LHCN-M2 (cell line): ENCODE measurements at regions not wholly inside any gene's neighbourhood (a gene's known extent, or its start where the extent isn't known, plus 50 kb on each side); places are given as distances from the start of the nearest gene placed in this dataset.
"Not testable (repeated sequence)": the region's sequence is repeated elsewhere in the genome, so short reads cannot be mapped to it uniquely, and the experiment has no call there.

Experiments used
- DNase-seq: peaks from one replicate; pipeline ENCODE4 v3.0.0-alpha.2; 2012; ENCODE audit warnings: low read depth

- DNase-seq, result no peak
Measured at GRCh38 chr5:174624733-174625522, 99.5 kb upstream of the MSX2 start.

GRCh38 chr5:174625591-174626350 is 98.6 kb upstream of the MSX2 start:
- no peak for DNase-seq

- DNase-seq, result no peak
Measured at GRCh38 chr5:174626369-174626920, 97.9 kb upstream of the MSX2 start.

GRCh38 chr5:174636094-174636493 is 88.3 kb upstream of the MSX2 start:
- no peak for DNase-seq

- no peak for DNase-seq
Measured at GRCh38 chr5:174642816-174643405, 81.5 kb upstream of the MSX2 start.

- DNase-seq, result no peak
Measured at GRCh38 chr5:174644436-174644835, 79.9 kb upstream of the MSX2 start.

GRCh38 chr5:174644923-174645322 is 79.5 kb upstream of the MSX2 start:
- no peak for DNase-seq

GRCh38 chr5:174645677-174646076 is 78.7 kb upstream of the MSX2 start:
- DNase-seq, result no peak

GRCh38 chr5:174648618-174649017 is 75.8 kb upstream of the MSX2 start:
- DNase-seq, result not testable (repeated sequence)

- no peak for DNase-seq
Measured at GRCh38 chr5:174649391-174649790, 75.0 kb upstream of the MSX2 start.

- no peak for DNase-seq
Measured at GRCh38 chr5:174654442-174654841, 69.9 kb upstream of the MSX2 start.

- no peak for DNase-seq
Measured at GRCh38 chr5:174655351-174655750, 69.0 kb upstream of the MSX2 start.

GRCh38 chr5:174664180-174664850 is 60.1 kb upstream of the MSX2 start:
- DNase-seq, result no peak

- DNase-seq, result no peak
Measured at GRCh38 chr5:174665347-174665746, 59.0 kb upstream of the MSX2 start.

- no peak for DNase-seq
Measured at GRCh38 chr5:174667526-174667925, 56.9 kb upstream of the MSX2 start.

- no peak for DNase-seq
Measured at GRCh38 chr5:174668349-174668748, 56.0 kb upstream of the MSX2 start.
